ENCODE measurements at regions not wholly inside any gene's neighbourhood (a gene's known extent, or its start where the extent isn't known, plus 50 kb on each side); places are given as distances from the start of the nearest gene placed in this dataset.

DNA sequence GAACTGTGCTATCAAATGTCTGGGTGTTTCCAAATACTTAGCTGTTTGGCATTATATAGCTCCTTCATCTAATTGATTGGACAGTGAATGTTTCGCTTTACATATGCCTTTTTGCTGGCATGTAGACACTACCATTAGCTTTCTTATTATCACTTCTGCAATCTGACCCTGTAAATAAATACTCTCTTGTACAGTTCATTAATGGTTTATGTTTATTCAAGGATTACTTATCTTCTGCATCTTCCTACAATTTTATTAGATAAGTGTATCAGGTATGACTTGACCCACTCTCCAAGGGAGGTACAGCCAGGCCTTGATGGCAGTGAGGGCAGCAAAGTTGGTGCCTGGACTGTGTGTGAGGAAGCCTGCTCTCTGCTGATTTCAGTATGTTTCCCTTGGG, 614.1 kb upstream of the SETBP1 start (continued):
- TF ChIP-seq, protein P1, sequence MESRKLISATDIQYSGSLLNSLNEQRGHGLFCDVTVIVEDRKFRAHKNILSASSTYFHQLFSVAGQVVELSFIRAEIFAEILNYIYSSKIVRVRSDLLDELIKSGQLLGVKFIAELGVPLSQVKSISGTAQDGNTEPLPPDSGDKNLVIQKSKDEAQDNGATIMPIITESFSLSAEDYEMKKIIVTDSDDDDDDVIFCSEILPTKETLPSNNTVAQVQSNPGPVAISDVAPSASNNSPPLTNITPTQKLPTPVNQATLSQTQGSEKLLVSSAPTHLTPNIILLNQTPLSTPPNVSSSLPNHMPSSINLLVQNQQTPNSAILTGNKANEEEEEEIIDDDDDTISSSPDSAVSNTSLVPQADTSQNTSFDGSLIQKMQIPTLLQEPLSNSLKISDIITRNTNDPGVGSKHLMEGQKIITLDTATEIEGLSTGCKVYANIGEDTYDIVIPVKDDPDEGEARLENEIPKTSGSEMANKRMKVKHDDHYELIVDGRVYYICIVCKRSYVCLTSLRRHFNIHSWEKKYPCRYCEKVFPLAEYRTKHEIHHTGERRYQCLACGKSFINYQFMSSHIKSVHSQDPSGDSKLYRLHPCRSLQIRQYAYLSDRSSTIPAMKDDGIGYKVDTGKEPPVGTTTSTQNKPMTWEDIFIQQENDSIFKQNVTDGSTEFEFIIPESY (IDR thresholded peaks at IDR 0.05; ENCODE audit: extremely low read depth, insufficient replicate concordance, low read length), result no peak
- TF ChIP-seq POLR2AphosphoS5 (IDR thresholded peaks at IDR 0.05; ENCODE audit: low read depth, low read length) (no peak), EZH2phosphoT487 (IDR thresholded peaks at IDR 0.05; ENCODE audit: borderline replicate concordance) (no peak), SRF (IDR thresholded peaks at IDR 0.05; ENCODE audit: low read depth) (no peak)
- TF ChIP-seq, protein P2, sequence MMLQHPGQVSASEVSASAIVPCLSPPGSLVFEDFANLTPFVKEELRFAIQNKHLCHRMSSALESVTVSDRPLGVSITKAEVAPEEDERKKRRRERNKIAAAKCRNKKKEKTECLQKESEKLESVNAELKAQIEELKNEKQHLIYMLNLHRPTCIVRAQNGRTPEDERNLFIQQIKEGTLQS (IDR thresholded peaks at IDR 0.05), result no peak

DNA sequence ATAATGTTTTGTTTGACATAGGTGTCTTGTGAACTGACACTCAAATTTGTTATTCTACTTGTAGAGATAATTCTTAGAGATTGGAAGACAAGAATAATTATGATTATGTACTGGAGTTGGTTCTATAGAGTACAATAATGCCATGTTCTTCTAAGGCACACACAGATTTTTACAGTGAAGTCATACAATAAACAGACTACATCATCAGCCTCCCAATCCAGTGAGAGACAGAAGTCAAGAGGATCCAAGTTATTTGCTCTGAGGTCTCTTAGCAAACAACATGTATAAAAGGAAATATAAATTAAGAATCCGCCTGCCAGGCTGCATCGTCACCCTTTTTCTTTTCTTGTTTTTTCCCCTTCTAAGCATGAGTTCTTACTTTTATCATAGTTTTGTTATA, 613.5 kb upstream of the SETBP1 start:
- Histone ChIP-seq H4K20me1 (ENCODE audit: insufficient read depth) (no peaks in the 10 kb centered on the region; the same call in 1 of the 2 replicates), H3K27ac (ENCODE audit: low read depth, low read length) (no peak overlapping the region), H3K4me2 (ENCODE audit: low read length) (no peak overlapping the region), H2AFZ (ENCODE audit: low read depth, low read length, poor library complexity, severe bottlenecking) (no peak overlapping the region), H3K9ac (ENCODE audit: low read length) (no peak overlapping the region), H3K9me3 (ENCODE audit: control insufficient read depth in 1 of 2, insufficient read depth in 1 of 2, low read depth in 1 of 2, low read length in 2 of 2) (peaks cover 3 to 18% of the 10 kb centered on the region in 2 experiments; a peak in 2 of 4 replicates), H3K79me2 (ENCODE audit: insufficient read depth, low read length) (no peaks in the 10 kb centered on the region), H3K4me3 (replicated peaks in 1 of 2; ENCODE audit: low read depth in 1 of 2, low read length in 2 of 2) (no peak overlapping the region), H3K9me2 (ENCODE audit: insufficient read depth) (no peaks in the 10 kb centered on the region), H3K4me1 (ENCODE audit: control insufficient read depth in 1 of 2, insufficient read depth in 2 of 2, low read length in 2 of 2) (no peaks in the 10 kb centered on the region), H3K27me3 (ENCODE audit: insufficient read depth, low read length) (no peaks in the 10 kb centered on the region), H3K36me3 (ENCODE audit: control insufficient read depth in 1 of 2, insufficient read depth in 2 of 2, low read length in 2 of 2) (no peaks in the 10 kb centered on the region)
- no peak for TF ChIP-seq ZFX (IDR thresholded peaks at IDR 0.05)
- no peak for TF ChIP-seq ELF1 (IDR thresholded peaks at IDR 0.05; ENCODE audit: borderline replicate concordance, low read depth)
- no peak for TF ChIP-seq CBX3 (IDR thresholded peaks at IDR 0.05; ENCODE audit: low read depth)
- TF ChIP-seq SIN3A (IDR thresholded peaks at IDR 0.05; ENCODE audit: low read depth), result no peak
- TF ChIP-seq JUND (IDR thresholded peaks at IDR 0.05), result no peak
- TF ChIP-seq FOSL1 (IDR thresholded peaks at IDR 0.05; ENCODE audit: low read depth), result no peak
- TF ChIP-seq, protein P3, sequence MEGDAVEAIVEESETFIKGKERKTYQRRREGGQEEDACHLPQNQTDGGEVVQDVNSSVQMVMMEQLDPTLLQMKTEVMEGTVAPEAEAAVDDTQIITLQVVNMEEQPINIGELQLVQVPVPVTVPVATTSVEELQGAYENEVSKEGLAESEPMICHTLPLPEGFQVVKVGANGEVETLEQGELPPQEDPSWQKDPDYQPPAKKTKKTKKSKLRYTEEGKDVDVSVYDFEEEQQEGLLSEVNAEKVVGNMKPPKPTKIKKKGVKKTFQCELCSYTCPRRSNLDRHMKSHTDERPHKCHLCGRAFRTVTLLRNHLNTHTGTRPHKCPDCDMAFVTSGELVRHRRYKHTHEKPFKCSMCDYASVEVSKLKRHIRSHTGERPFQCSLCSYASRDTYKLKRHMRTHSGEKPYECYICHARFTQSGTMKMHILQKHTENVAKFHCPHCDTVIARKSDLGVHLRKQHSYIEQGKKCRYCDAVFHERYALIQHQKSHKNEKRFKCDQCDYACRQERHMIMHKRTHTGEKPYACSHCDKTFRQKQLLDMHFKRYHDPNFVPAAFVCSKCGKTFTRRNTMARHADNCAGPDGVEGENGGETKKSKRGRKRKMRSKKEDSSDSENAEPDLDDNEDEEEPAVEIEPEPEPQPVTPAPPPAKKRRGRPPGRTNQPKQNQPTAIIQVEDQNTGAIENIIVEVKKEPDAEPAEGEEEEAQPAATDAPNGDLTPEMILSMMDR (IDR thresholded peaks at IDR 0.05 in 2 of 3, conservative IDR thresholded peaks at IDR 0.05 in 1 of 3; ENCODE audit: borderline replicate concordance in 1 of 3, insufficient read depth in 1 of 3, low read depth in 2 of 3, low read length in 2 of 3), result no peak
- no peak for TF ChIP-seq EGR1 (IDR thresholded peaks at IDR 0.05; ENCODE audit: low read depth)
- TF ChIP-seq CEBPB (IDR thresholded peaks at IDR 0.05; ENCODE audit: low read depth), result no peak
- no peak for TF ChIP-seq POLR2AphosphoS5 (IDR thresholded peaks at IDR 0.05; ENCODE audit: low read depth, low read length)
- no peak for TF ChIP-seq ZNF274 (IDR thresholded peaks at IDR 0.05; ENCODE audit: low read depth, low read length)
- no peak for TF ChIP-seq SRF (IDR thresholded peaks at IDR 0.05; ENCODE audit: low read depth)
- no peak for TF ChIP-seq EZH2phosphoT487 (IDR thresholded peaks at IDR 0.05; ENCODE audit: borderline replicate concordance)
- TF ChIP-seq, protein P4, sequence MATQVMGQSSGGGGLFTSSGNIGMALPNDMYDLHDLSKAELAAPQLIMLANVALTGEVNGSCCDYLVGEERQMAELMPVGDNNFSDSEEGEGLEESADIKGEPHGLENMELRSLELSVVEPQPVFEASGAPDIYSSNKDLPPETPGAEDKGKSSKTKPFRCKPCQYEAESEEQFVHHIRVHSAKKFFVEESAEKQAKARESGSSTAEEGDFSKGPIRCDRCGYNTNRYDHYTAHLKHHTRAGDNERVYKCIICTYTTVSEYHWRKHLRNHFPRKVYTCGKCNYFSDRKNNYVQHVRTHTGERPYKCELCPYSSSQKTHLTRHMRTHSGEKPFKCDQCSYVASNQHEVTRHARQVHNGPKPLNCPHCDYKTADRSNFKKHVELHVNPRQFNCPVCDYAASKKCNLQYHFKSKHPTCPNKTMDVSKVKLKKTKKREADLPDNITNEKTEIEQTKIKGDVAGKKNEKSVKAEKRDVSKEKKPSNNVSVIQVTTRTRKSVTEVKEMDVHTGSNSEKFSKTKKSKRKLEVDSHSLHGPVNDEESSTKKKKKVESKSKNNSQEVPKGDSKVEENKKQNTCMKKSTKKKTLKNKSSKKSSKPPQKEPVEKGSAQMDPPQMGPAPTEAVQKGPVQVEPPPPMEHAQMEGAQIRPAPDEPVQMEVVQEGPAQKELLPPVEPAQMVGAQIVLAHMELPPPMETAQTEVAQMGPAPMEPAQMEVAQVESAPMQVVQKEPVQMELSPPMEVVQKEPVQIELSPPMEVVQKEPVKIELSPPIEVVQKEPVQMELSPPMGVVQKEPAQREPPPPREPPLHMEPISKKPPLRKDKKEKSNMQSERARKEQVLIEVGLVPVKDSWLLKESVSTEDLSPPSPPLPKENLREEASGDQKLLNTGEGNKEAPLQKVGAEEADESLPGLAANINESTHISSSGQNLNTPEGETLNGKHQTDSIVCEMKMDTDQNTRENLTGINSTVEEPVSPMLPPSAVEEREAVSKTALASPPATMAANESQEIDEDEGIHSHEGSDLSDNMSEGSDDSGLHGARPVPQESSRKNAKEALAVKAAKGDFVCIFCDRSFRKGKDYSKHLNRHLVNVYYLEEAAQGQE (IDR thresholded peaks at IDR 0.05; ENCODE audit: low read depth), result no peak
- ChIA-PET RAD21 (ENCODE audit: low non-redundant PET in 1 of 2, low total read pairs in 2 of 2, uncharacterized antibody in 2 of 2, unreplicated experiment in 2 of 2) (no interaction called here), POLR2A (no interaction called here), CTCF (no interaction called here)
- BruUV-seq (replicated peaks), result no TSS peak
- DNase-seq (ENCODE audit: low read depth, low spot score), result no peak
- intact Hi-C loops (cut with micrococcal nuclease), result no loop called here
- ATAC-seq, result no peak

Measured in HCT116 (cell line).